ENCODE measurements at regions not wholly inside any gene's neighbourhood (a gene's known extent, or its start where the extent isn't known, plus 50 kb on each side); places are given as distances from the start of the nearest gene placed in this dataset.
A peak's percentile ranks its signal among the peaks of the same experiment; 100 is the strongest.

GRCh38 chr7:54883576-54883975 is 124.6 kb upstream of the SEC61G start:
- Histone ChIP-seq H3K9me3 (no peaks in the 10 kb centered on the region), H3K4me1 (peaks cover 2% of the 10 kb centered on the region), H3K4me3 (no peak overlapping the region), H3K27ac (no peak overlapping the region), H3K36me3 (ENCODE audit: low read depth, missing control alignments) (no peaks in the 10 kb centered on the region), H3K27me3 (no peaks in the 10 kb centered on the region)
- WGBS, 2 donors, result 56 to 89% methylated on average over 1 of the region's 1 CpG
- intact Hi-C loops (cut with DNase I; ENCODE audit: low total_unique reads), result no loop called here
- no peak for TF ChIP-seq POLR2A (IDR thresholded peaks at IDR 0.05)
- TF ChIP-seq CTCF (IDR thresholded peaks at IDR 0.05), result no peak
- no peak for DNase-seq

GRCh38 chr7:54885285-54885684 is 126.3 kb upstream of the SEC61G start:
- no peaks in the 10 kb centered on the region for H3K36me3 ChIP-seq (ENCODE audit: low read depth, missing control alignments)
- H3K27ac ChIP-seq, result no peak overlapping the region
- TF ChIP-seq POLR2A (IDR thresholded peaks at IDR 0.05) (no peak), CTCF (IDR thresholded peaks at IDR 0.05) (no peak)
- no peak for DNase-seq
- no peaks in the 10 kb centered on the region for H3K27me3 ChIP-seq
- H3K4me1 ChIP-seq, result peaks cover 10% of the 10 kb centered on the region
- whole genome bisulfite sequencing, 2 donors, result 95 to 100% methylated on average over 1 of the region's 1 CpG
- H3K9me3 ChIP-seq, result no peaks in the 10 kb centered on the region
- intact Hi-C loops (cut with DNase I; ENCODE audit: low total_unique reads), result no loop called here
- no peak overlapping the region for H3K4me3 ChIP-seq

GRCh38 chr7:54888067-54888733 is 129.2 kb upstream of the SEC61G start:
- intact Hi-C loops (cut with DNase I; ENCODE audit: low total_unique reads), result no loop called here
- no peak for TF ChIP-seq POLR2A (IDR thresholded peaks at IDR 0.05)
- TF ChIP-seq CTCF (IDR thresholded peaks at IDR 0.05), result no peak
- peak overlapping the region in 1 of 2 donors; percentile 38 for H3K4me3 ChIP-seq
- peaks cover 10% of the 10 kb centered on the region for H3K4me1 ChIP-seq
- 34 to 38% methylated on average over 24 to 26 of the region's 26 CpGs for whole genome bisulfite sequencing, 2 donors
- no peak overlapping the region for H3K27ac ChIP-seq
- no peak for DNase-seq
- H3K27me3 ChIP-seq, result no peaks in the 10 kb centered on the region
- no peaks in the 10 kb centered on the region for H3K36me3 ChIP-seq (ENCODE audit: low read depth, missing control alignments)
- no peaks in the 10 kb centered on the region for H3K9me3 ChIP-seq

GRCh38 chr7:54888734-54889082 is 129.7 kb upstream of the SEC61G start:
- H3K27me3 ChIP-seq, result no peaks in the 10 kb centered on the region
- no peak overlapping the region for H3K27ac ChIP-seq
- no peak for TF ChIP-seq POLR2A (IDR thresholded peaks at IDR 0.05)
- no peak for TF ChIP-seq CTCF (IDR thresholded peaks at IDR 0.05)
- H3K4me1 ChIP-seq, result peaks cover 10% of the 10 kb centered on the region
- H3K4me3 ChIP-seq, result peak overlapping the region in 1 of 2 donors; percentile 38
- intact Hi-C loops (cut with DNase I; ENCODE audit: low total_unique reads), result no loop called here
- WGBS, 2 donors, result 6 to 8% methylated on average over 10 to 12 of the region's 12 CpGs
- DNase-seq, result no peak
- no peaks in the 10 kb centered on the region for H3K36me3 ChIP-seq (ENCODE audit: low read depth, missing control alignments)
- no peaks in the 10 kb centered on the region for H3K9me3 ChIP-seq

GRCh38 chr7:54897891-54898290 is 120.9 kb upstream of the EGFR start:
- intact Hi-C loops (cut with DNase I; ENCODE audit: low total_unique reads), result no loop called here
- Histone ChIP-seq H3K27me3 (no peaks in the 10 kb centered on the region), H3K4me1 (no peaks in the 10 kb centered on the region), H3K4me3 (no peak overlapping the region), H3K9me3 (no peaks in the 10 kb centered on the region), H3K36me3 (ENCODE audit: low read depth, missing control alignments) (no peaks in the 10 kb centered on the region), H3K27ac (peak overlapping the region in 1 of 2 donors; percentile 2)
- WGBS, 2 donors, result 38 to 52% methylated on average over 2 of the region's 2 CpGs
- DNase-seq, result no peak
- TF ChIP-seq CTCF (IDR thresholded peaks at IDR 0.05), result no peak
- no peak for TF ChIP-seq POLR2A (IDR thresholded peaks at IDR 0.05)
